Keratinocyte (primary cell): ENCODE measurements at regions not wholly inside any gene's neighbourhood (a gene's known extent, or its start where the extent isn't known, plus 50 kb on each side); places are given as distances from the start of the nearest gene placed in this dataset.

Experiments
- DNase-seq: peaks from one replicate; pipeline ENCODE4 v3.0.0-alpha.2; 2011; ENCODE audit warnings: low read depth, missing footprints, low spot score
- FAIRE-seq: peaks from 2 replicates; lab custom pipeline; 2011; peaks lifted over from hg19 to GRCh38; lab: Jason Lieb, UNC
- H2AFZ ChIP-seq: 2 replicates; pipeline ENCODE4 v1.6.0; 2012; ENCODE audit warnings: low read length, control low read depth, inconsistent platforms; ENCODE audit not compliant: control insufficient read depth
- H3K27ac ChIP-seq: 2 replicates; pipeline ENCODE4 v1.5.1; 2011; ENCODE audit warnings: low read length; ENCODE audit not compliant: control insufficient read depth, insufficient read depth
- H3K27me3 ChIP-seq: 3 replicates; pipeline ENCODE4 v1.6.0; 2011; ENCODE audit warnings: low read length; ENCODE audit not compliant: control insufficient read depth, insufficient read depth; ENCODE audit errors: extremely low read depth
- H3K36me3 ChIP-seq, 2 experiments: 2 replicates in 1 of 2; 3 replicates in 1 of 2; pipeline ENCODE4 v1.5.1; 2011; ENCODE audit warnings: low read length in 2 of 2, mild to moderate bottlenecking in 1 of 2; ENCODE audit not compliant: control insufficient read depth in 2 of 2, insufficient read depth in 2 of 2; ENCODE audit errors: extremely low read depth in 1 of 2
- H3K4me1 ChIP-seq: 3 replicates; pipeline ENCODE4 v1.5.1; 2011; ENCODE audit warnings: low read length; ENCODE audit not compliant: control insufficient read depth, insufficient read depth; ENCODE audit errors: extremely low read depth
- H3K4me2 ChIP-seq: 3 replicates; pipeline ENCODE4 v1.6.0; 2011; ENCODE audit warnings: low read depth, low read length; ENCODE audit not compliant: control insufficient read depth, insufficient read depth; ENCODE audit errors: extremely low read depth
- H3K4me3 ChIP-seq, 3 experiments: fragments of 200-600 bp in 1 of 3; sonication (generic) in 1 of 3; 2 replicates in 2 of 3; 3 replicates in 1 of 3; pipeline ENCODE4 v1.5.1; 2011 to 2016; ENCODE audit warnings: low read length in 3 of 3, mild to moderate bottlenecking in 3 of 3, control low read depth in 2 of 3, inconsistent platforms in 1 of 3, low read depth in 1 of 3, mixed read lengths in 1 of 3, mixed run types in 1 of 3, moderate library complexity in 1 of 3; ENCODE audit not compliant: control insufficient read depth in 2 of 3, insufficient read depth in 2 of 3; ENCODE audit errors: extremely low read depth in 1 of 3
- H3K79me2 ChIP-seq: 2 replicates; pipeline ENCODE4 v1.6.0; 2012; ENCODE audit warnings: low read length; ENCODE audit not compliant: control insufficient read depth, insufficient read depth
- H3K9ac ChIP-seq: 3 replicates; pipeline ENCODE4 v1.6.0; 2011; ENCODE audit warnings: low read length; ENCODE audit not compliant: control insufficient read depth, insufficient read depth; ENCODE audit errors: extremely low read depth
- H3K9me1 ChIP-seq: 3 replicates; pipeline ENCODE4 v1.6.0; 2011; ENCODE audit warnings: low read length; ENCODE audit not compliant: control insufficient read depth, insufficient read depth; ENCODE audit errors: extremely low read depth
- H3K9me3 ChIP-seq: 2 replicates; pipeline ENCODE4 v1.5.1; 2012; ENCODE audit warnings: low read depth, low read length; ENCODE audit not compliant: control insufficient read depth
- H4K20me1 ChIP-seq: 3 replicates; pipeline ENCODE4 v1.6.0; 2011; ENCODE audit warnings: low read length; ENCODE audit not compliant: control insufficient read depth, insufficient read depth; ENCODE audit errors: extremely low read depth
- EZH2 ChIP-seq: IDR thresholded peaks from one replicate; pipeline ENCODE4 v1.6.1; 2012; ENCODE audit warnings: inconsistent platforms, mild to moderate bottlenecking, low read length, moderate library complexity
- dilution Hi-C: fragments of 300-500 bp; cut with MboI; formaldehyde crosslinking; loops from one replicate; pipeline ENCODE4 v1.7.0; 2020; ENCODE audit warnings: low sequenced_read_pairs; ENCODE audit not compliant: extremely low pct_ligation_motif_present
- TF ChIP-seq, protein P1 (sequence below), 3 experiments: IDR thresholded peaks in 1 of 3; conservative IDR thresholded peaks in 1 of 3; optimal IDR thresholded peaks in 1 of 3; 2 replicates in 2 of 3; 3 replicates in 1 of 3; pipeline versions ENCODE3 to v1.5.1; 2011; ENCODE audit warnings: low read length in 3 of 3, mild to moderate bottlenecking in 3 of 3, moderate library complexity in 2 of 3, control low read depth in 1 of 3, inconsistent platforms in 1 of 3; ENCODE audit not compliant: insufficient read depth in 2 of 3; ENCODE audit errors: extremely low read depth in 1 of 3

DNA sequence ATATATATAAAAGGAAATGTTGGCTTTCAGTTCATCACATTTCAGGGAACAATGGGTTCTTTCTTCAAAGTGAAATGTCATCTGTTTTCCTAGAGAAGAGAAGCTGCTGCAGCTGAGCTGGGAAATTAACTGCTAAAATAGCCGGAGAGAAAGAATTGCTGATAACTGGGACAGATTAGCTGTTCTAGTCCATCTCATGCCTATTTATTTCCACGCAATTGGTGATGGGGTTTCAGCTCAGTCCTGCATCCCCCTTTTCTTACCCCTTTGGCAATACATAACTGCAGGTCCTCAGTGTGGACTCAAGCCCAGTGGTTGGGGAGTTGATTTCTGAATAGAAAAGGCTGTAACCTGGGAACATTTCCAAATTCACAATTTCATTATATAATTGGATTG is 436.9 kb upstream of the TMEM132C start:
- dilution Hi-C loops = no loop called here
- DNase-seq = no peak
- no peak for FAIRE-seq

DNA sequence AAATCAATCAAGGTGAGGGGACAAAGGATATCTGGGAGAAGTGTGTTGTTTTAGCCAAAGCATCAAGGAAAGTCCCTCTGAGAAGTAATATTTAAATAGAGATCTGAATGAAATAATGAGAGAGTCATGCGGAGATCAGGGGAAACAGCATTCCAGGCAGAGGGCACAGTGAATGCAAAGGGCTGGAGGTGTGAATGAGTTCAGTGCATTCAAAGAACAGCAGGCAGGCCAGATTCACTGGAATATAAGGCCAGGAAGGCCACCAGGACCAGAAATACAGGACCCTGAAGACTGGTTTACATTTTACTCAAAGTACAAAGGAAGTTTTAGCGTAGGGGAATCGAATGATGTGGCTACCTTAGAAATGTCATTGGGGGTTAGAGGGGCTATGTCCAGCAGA is 436.2 kb upstream of the TMEM132C start:
- dilution Hi-C loops = no loop called here
- FAIRE-seq = no peak
- DNase-seq = no peak
- Histone ChIP-seq H3K9ac (no peak overlapping the region), H3K9me1 (no peaks in the 10 kb centered on the region), H4K20me1 (no peaks in the 10 kb centered on the region), H3K79me2 (no peaks in the 10 kb centered on the region), H3K4me2 (no peak overlapping the region), H3K4me1 (no peaks in the 10 kb centered on the region), H3K36me3 (no peaks in the 10 kb centered on the region), H3K4me3 (no peak overlapping the region), H2AFZ (no peak overlapping the region), H3K27ac (no peak overlapping the region), H3K9me3 (peaks cover 2% of the 10 kb centered on the region), H3K27me3 (no peaks in the 10 kb centered on the region)
- TF ChIP-seq, protein P1, sequence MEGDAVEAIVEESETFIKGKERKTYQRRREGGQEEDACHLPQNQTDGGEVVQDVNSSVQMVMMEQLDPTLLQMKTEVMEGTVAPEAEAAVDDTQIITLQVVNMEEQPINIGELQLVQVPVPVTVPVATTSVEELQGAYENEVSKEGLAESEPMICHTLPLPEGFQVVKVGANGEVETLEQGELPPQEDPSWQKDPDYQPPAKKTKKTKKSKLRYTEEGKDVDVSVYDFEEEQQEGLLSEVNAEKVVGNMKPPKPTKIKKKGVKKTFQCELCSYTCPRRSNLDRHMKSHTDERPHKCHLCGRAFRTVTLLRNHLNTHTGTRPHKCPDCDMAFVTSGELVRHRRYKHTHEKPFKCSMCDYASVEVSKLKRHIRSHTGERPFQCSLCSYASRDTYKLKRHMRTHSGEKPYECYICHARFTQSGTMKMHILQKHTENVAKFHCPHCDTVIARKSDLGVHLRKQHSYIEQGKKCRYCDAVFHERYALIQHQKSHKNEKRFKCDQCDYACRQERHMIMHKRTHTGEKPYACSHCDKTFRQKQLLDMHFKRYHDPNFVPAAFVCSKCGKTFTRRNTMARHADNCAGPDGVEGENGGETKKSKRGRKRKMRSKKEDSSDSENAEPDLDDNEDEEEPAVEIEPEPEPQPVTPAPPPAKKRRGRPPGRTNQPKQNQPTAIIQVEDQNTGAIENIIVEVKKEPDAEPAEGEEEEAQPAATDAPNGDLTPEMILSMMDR (optimal IDR thresholded peaks at IDR 0.05 in 1 of 3, IDR thresholded peaks at IDR 0.05 in 1 of 3, conservative IDR thresholded peaks at IDR 0.05 in 1 of 3; ENCODE audit: extremely low read depth in 1 of 3, insufficient read depth in 2 of 3, low read length in 3 of 3) = no peak
- no peak for TF ChIP-seq EZH2

More for the DNA sequence above, 436.9 kb upstream of the TMEM132C start:
- no peak overlapping the region for H3K27ac ChIP-seq
- H3K9ac ChIP-seq = no peak overlapping the region
- no peaks in the 10 kb centered on the region for H3K36me3 ChIP-seq
- no peaks in the 10 kb centered on the region for H4K20me1 ChIP-seq
- no peaks in the 10 kb centered on the region for H3K9me1 ChIP-seq
- H3K4me1 ChIP-seq = no peaks in the 10 kb centered on the region
- H3K4me3 ChIP-seq = no peak overlapping the region
- H3K79me2 ChIP-seq = no peaks in the 10 kb centered on the region
- H2AFZ ChIP-seq = no peak overlapping the region
- H3K27me3 ChIP-seq = no peaks in the 10 kb centered on the region
- peaks cover 2% of the 10 kb centered on the region for H3K9me3 ChIP-seq
- H3K4me2 ChIP-seq = no peak overlapping the region
- no peak for TF ChIP-seq EZH2
- TF ChIP-seq, protein P1 (optimal IDR thresholded peaks at IDR 0.05 in 1 of 3, IDR thresholded peaks at IDR 0.05 in 1 of 3, conservative IDR thresholded peaks at IDR 0.05 in 1 of 3; ENCODE audit: extremely low read depth in 1 of 3, insufficient read depth in 2 of 3, low read length in 3 of 3) = no peak
